Mesenchymal stem cell (in vitro differentiated cells and primary cell): ENCODE measurements at regions not wholly inside any gene's neighbourhood (a gene's known extent, or its start where the extent isn't known, plus 50 kb on each side); places are given as distances from the start of the nearest gene placed in this dataset.
"Not testable (repeated sequence)": the region's sequence is repeated elsewhere in the genome, so short reads cannot be mapped to it uniquely, and the experiment has no call there.

Experiments used
- DNase-seq: peaks from one replicate; pipeline ENCODE4 v3.0.0-alpha.2; 2013
- H2AFZ ChIP-seq: one replicate; pipeline ENCODE4 v1.6.1; 2013; ENCODE audit warnings: low read depth, mild to moderate bottlenecking, control low read depth, inconsistent platforms, low read length, moderate library complexity
- H2AK5ac ChIP-seq: 2 replicates; pipeline ENCODE4 v1.6.1; 2013; ENCODE audit warnings: low read length, moderate library complexity, mild to moderate bottlenecking, inconsistent platforms; ENCODE audit not compliant: severe bottlenecking
- H2BK120ac ChIP-seq: one replicate; pipeline ENCODE4 v1.6.1; 2013; ENCODE audit warnings: low read depth, mild to moderate bottlenecking, inconsistent platforms, low read length, moderate library complexity
- H2BK12ac ChIP-seq, 2 experiments: one replicate each; pipeline ENCODE4 v1.6.1; 2013; ENCODE audit warnings: inconsistent platforms in 2 of 2, low read length in 2 of 2, mild to moderate bottlenecking in 2 of 2, moderate library complexity in 2 of 2, control low read depth in 1 of 2
- H2BK15ac ChIP-seq: one replicate; pipeline ENCODE4 v1.6.1; 2013; ENCODE audit warnings: mild to moderate bottlenecking, low read depth, inconsistent platforms; ENCODE audit not compliant: poor library complexity, severe bottlenecking
- H2BK5ac ChIP-seq: 2 replicates; pipeline ENCODE4 v1.6.1; 2013; ENCODE audit warnings: low read depth, mild to moderate bottlenecking, low read length, control low read depth, inconsistent platforms; ENCODE audit not compliant: poor library complexity, severe bottlenecking
- H3K14ac ChIP-seq, 2 experiments: one replicate each; pipeline ENCODE4 v1.6.1; 2013; ENCODE audit warnings: inconsistent platforms in 2 of 2, low read length in 2 of 2, control low read depth in 1 of 2, mild to moderate bottlenecking in 1 of 2, moderate library complexity in 1 of 2
- H3K18ac ChIP-seq, 2 experiments: one replicate each; pipeline ENCODE4 v1.6.1; 2013; ENCODE audit warnings: inconsistent platforms in 2 of 2, low read length in 2 of 2, control low read depth in 1 of 2, low read depth in 1 of 2, mild to moderate bottlenecking in 1 of 2
- H3K23ac ChIP-seq, 2 experiments: one replicate each; pipeline ENCODE4 v1.6.1; 2013; ENCODE audit warnings: inconsistent platforms in 2 of 2, low read length in 2 of 2, mild to moderate bottlenecking in 2 of 2, moderate library complexity in 2 of 2, control low read depth in 1 of 2
- H3K27ac ChIP-seq: 2 replicates; pipeline ENCODE4 v1.5.1; 2013; ENCODE audit warnings: mild to moderate bottlenecking, moderate library complexity, low read length, control low read depth, inconsistent platforms; ENCODE audit not compliant: poor library complexity, severe bottlenecking
- H3K27me3 ChIP-seq, 2 experiments: 2 replicates each; pipeline versions ENCODE4 v1.6.1 to v1.7.0; 2013; ENCODE audit warnings: low read length in 2 of 2, mild to moderate bottlenecking in 2 of 2, moderate library complexity in 2 of 2, control low read depth in 1 of 2, inconsistent platforms in 1 of 2; ENCODE audit not compliant: control insufficient read depth in 1 of 2, insufficient read depth in 1 of 2
- H3K36me3 ChIP-seq, 2 experiments: 2 replicates each; pipeline versions ENCODE4 v1.6.1 to v1.7.0; 2013; ENCODE audit warnings: low read length in 2 of 2, control low read depth in 1 of 2, inconsistent platforms in 1 of 2, low read depth in 1 of 2, mild to moderate bottlenecking in 1 of 2; ENCODE audit not compliant: insufficient read depth in 2 of 2, control insufficient read depth in 1 of 2
- H3K4ac ChIP-seq, 2 experiments: one replicate each; pipeline ENCODE4 v1.6.1; 2013; ENCODE audit warnings: inconsistent platforms in 2 of 2, low read length in 2 of 2, mild to moderate bottlenecking in 2 of 2, moderate library complexity in 2 of 2, control low read depth in 1 of 2, low read depth in 1 of 2
- H3K4me1 ChIP-seq: 2 replicates; pipeline ENCODE4 v1.6.1; 2013; ENCODE audit warnings: low read depth, low read length, control low read depth; ENCODE audit not compliant: control insufficient read depth, insufficient read depth
- H3K4me2 ChIP-seq: 2 replicates; pipeline ENCODE4 v1.6.1; 2013; ENCODE audit warnings: low read length, mild to moderate bottlenecking, inconsistent platforms; ENCODE audit not compliant: poor library complexity, severe bottlenecking
- H3K4me3 ChIP-seq, 2 experiments: 2 replicates each; pipeline versions ENCODE4 v1.5.1 to v1.7.0; 2013; ENCODE audit warnings: low read length in 2 of 2, mild to moderate bottlenecking in 2 of 2, control low read depth in 1 of 2, low read depth in 1 of 2; ENCODE audit not compliant: insufficient read depth in 1 of 2
- H3K79me1 ChIP-seq: replicated peaks from 2 replicates; pipeline ENCODE4 v1.6.1; 2013; ENCODE audit warnings: mild to moderate bottlenecking, control low read depth, low read length, inconsistent platforms; ENCODE audit not compliant: poor library complexity, severe bottlenecking
- H3K9ac ChIP-seq: 2 replicates; pipeline ENCODE4 v1.7.0; 2013; ENCODE audit warnings: mild to moderate bottlenecking, low read length, moderate library complexity
- H3K9me3 ChIP-seq: 2 replicates; pipeline ENCODE4 v1.7.0; 2013; ENCODE audit warnings: mild to moderate bottlenecking, low read length; ENCODE audit not compliant: control insufficient read depth
- H4K8ac ChIP-seq: one replicate; pipeline ENCODE4 v1.6.1; 2013; ENCODE audit warnings: inconsistent platforms, mild to moderate bottlenecking, low read length, moderate library complexity
- H4K91ac ChIP-seq: one replicate; pipeline ENCODE4 v1.6.1; 2013; ENCODE audit warnings: mild to moderate bottlenecking, low read length, inconsistent platforms
- WGBS: methylation state at CpG from one replicate; pipeline ENCODE4 v1.1.7; 2013; ENCODE audit warnings: mixed read lengths; 5-methylcytosine and 5-hydroxymethylcytosine counted together

DNA sequence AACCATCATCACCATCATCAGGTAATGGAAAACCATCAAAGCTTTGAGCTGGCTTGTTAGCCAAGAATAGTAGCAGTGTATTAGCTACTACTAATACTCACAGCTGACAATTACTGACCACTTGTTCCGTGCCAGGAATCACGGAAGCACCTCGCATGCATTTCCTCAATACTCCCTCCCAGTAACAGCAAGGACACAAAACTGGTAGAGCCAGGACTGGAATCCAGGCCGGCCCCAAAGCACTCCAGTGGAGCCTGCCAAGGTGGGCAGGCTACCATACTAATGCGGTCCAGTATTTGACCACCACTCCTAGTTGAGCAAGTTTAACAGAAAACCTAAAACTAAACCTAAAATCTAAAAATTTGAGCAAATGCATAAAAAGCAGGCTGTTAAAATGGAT lies 107.2 kb upstream of the LPCAT1 start:
- WGBS, result 96% methylated on average over 5 of the region's 5 CpGs
- H4K8ac ChIP-seq, H3K4me3 ChIP-seq: not testable (repeated sequence)

DNA sequence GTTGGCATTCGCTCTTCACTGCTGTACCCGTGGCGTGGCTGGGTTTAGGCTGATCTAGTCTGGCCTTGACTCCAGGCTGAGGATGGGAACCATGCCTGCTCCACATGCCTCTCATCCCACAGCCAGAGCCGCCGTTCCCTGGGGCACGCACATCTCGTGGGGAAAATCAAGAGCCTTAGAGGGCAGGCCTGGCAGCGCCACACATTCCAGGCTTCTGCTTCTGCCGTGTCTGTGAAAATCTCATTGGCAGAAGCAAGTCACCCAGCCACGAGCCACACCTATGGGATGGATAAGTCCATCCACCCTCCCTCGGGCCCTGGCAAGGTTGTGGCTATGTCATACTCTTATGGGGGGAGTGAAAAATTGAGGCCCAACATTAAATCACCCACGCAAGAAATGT lies 102.6 kb upstream of the LPCAT1 start:
- H3K14ac ChIP-seq, H2AK5ac ChIP-seq, H2BK12ac ChIP-seq, H3K27me3 ChIP-seq, H2BK120ac ChIP-seq, H3K18ac ChIP-seq, H2AFZ ChIP-seq, H3K23ac ChIP-seq, H4K8ac ChIP-seq, H4K91ac ChIP-seq, H3K4ac ChIP-seq, H3K27ac ChIP-seq, H3K4me2 ChIP-seq, H2BK5ac ChIP-seq, H3K4me3 ChIP-seq, H3K79me1 ChIP-seq, H3K4me1 ChIP-seq, H3K9me3 ChIP-seq, H3K9ac ChIP-seq, H2BK15ac ChIP-seq, DNase-seq: not testable (repeated sequence)
- H3K36me3 ChIP-seq, result peaks cover 20 to 22% of the 10 kb centered on the region in 2 experiments
- 98% methylated on average over 12 of the region's 12 CpGs for WGBS

More for the DNA sequence above, 107.2 kb upstream of the LPCAT1 start:
- not testable (repeated sequence) for H2BK12ac ChIP-seq, H3K27me3 ChIP-seq, H2AK5ac ChIP-seq, H3K4ac ChIP-seq, H3K4me2 ChIP-seq, H3K9me3 ChIP-seq, H3K14ac ChIP-seq, H3K27ac ChIP-seq, H3K79me1 ChIP-seq, H2AFZ ChIP-seq, H3K23ac ChIP-seq, H2BK15ac ChIP-seq, H4K91ac ChIP-seq, H3K9ac ChIP-seq, DNase-seq, H3K4me1 ChIP-seq, H2BK120ac ChIP-seq, H2BK5ac ChIP-seq, H3K18ac ChIP-seq
- peaks cover 11% of the 10 kb centered on the region in 2 experiments for H3K36me3 ChIP-seq

DNA sequence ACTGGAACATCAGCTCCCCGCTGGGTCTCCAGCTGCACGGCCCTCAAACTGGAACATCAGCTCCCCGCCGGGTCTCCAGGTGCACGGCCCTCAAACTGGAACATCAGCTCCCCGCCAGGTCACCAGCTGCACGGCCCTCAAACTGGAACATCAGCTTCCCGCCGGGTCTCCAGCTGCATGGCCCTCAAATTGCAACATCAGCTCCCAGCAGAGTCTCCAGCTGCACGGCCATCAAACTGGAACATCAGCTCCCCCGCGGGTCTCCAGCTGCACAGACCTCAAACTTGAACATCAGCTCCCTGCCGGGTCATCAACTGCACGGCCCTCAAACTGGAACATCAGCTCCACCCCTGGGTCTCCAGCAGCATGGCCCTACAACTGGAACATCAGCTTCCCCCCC lies 95.8 kb upstream of the LPCAT1 start:
- not testable (repeated sequence) for H4K91ac ChIP-seq, H3K27ac ChIP-seq, H2AK5ac ChIP-seq, H3K79me1 ChIP-seq, H3K4ac ChIP-seq, H2BK120ac ChIP-seq, H3K4me1 ChIP-seq, H3K4me2 ChIP-seq, H3K9me3 ChIP-seq, H3K23ac ChIP-seq, H3K18ac ChIP-seq, H3K9ac ChIP-seq, H3K4me3 ChIP-seq, H2AFZ ChIP-seq, H4K8ac ChIP-seq, H2BK12ac ChIP-seq, H2BK5ac ChIP-seq, H2BK15ac ChIP-seq, H3K14ac ChIP-seq, H3K27me3 ChIP-seq, DNase-seq
- WGBS, result 93% methylated on average over 14 of the region's 14 CpGs
- H3K36me3 ChIP-seq, result peaks cover 14 to 27% of the 10 kb centered on the region in 2 experiments

DNA sequence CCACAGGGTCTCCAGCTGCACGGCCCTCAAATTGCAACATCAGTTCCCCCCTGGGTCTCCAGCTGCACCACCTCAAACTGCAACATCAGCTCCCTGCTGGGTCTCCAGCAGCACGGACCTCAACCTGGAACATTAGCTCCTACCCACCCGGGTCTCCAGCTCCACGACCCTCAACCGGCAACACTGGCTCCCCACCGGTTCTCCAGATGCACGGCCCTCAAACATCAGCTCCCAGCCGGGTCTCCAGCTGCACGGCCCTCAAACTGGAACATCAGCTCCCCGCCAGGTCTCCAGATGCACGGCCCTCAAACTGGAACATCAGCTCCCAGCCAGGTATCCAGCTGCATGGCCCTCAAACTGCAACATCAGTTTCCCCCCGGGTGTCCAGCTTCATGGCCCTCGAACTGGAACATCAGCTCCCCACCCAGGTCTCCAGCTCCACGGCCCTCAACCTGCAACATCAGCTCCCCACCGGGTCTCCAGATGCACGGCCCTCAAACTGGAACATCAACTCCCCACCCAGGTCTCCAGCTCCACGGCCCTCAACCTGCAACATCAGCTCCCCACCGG lies 94.6 kb upstream of the LPCAT1 start:
- H3K4me1 ChIP-seq, H3K27ac ChIP-seq, DNase-seq, H3K4me3 ChIP-seq, H3K79me1 ChIP-seq, H2BK12ac ChIP-seq, H2AFZ ChIP-seq, H2BK120ac ChIP-seq, H3K14ac ChIP-seq, H3K9ac ChIP-seq, H2BK5ac ChIP-seq, H3K4ac ChIP-seq, H3K18ac ChIP-seq, H3K27me3 ChIP-seq, H3K9me3 ChIP-seq, H2BK15ac ChIP-seq, H4K91ac ChIP-seq, H3K23ac ChIP-seq, H2AK5ac ChIP-seq, H4K8ac ChIP-seq, H3K4me2 ChIP-seq: not testable (repeated sequence)
- 93% methylated on average over 18 of the region's 18 CpGs for WGBS
- H3K36me3 ChIP-seq, result peaks cover 11 to 20% of the 10 kb centered on the region in 2 experiments
